Endothelial cell of umbilical vein (primary cell): ENCODE measurements at regions not wholly inside any gene's neighbourhood (a gene's known extent, or its start where the extent isn't known, plus 50 kb on each side); places are given as distances from the start of the nearest gene placed in this dataset.

Source experiments
- BruUV-seq: library from RNA; stranded (reverse); fragments of 400-500 nt; replicated peaks from 2 replicates; lab custom pipeline; 2021; lab: Mats Ljungman, UMichigan
- CTCF ChIA-PET: fragments of 300-600, 350-600 bp; sonication (Branson Sonifier 250); formaldehyde crosslinking; loops from one replicate; lab custom pipeline; 2021; ENCODE audit warnings: antibody characterized with exemption, inconsistent platforms; lab: Charles Lee
- POLR2A ChIA-PET: fragments of 300-600, 350-600 bp; sonication (Branson Sonifier 250); formaldehyde crosslinking; loops from one replicate; lab custom pipeline; 2021; ENCODE audit warnings: antibody characterized with exemption, inconsistent platforms; lab: Charles Lee
- DNase-seq: peaks from one replicate; pipeline ENCODE4 v3.0.0-alpha.2; 2011; ENCODE audit warnings: low read depth, low spot score
- FAIRE-seq: peaks from 2 replicates; lab custom pipeline; 2011; peaks lifted over from hg19 to GRCh38; lab: Jason Lieb, UNC
- H2AFZ ChIP-seq: 2 replicates; pipeline ENCODE4 v1.6.0; 2012; ENCODE audit warnings: low read depth, low read length, control low read depth, inconsistent platforms
- H3K27ac ChIP-seq: 2 replicates; pipeline ENCODE4 v1.5.1; 2011; ENCODE audit warnings: low read depth, mild to moderate bottlenecking, control low read depth, low read length, moderate library complexity; ENCODE audit not compliant: insufficient read depth
- H3K27me3 ChIP-seq, 2 experiments: 2 replicates each; pipeline versions ENCODE4 v1.6.0 to v1.6.1; 2011; ENCODE audit warnings: low read length in 2 of 2, mixed read lengths in 1 of 2; ENCODE audit not compliant: control insufficient read depth in 2 of 2, insufficient read depth in 2 of 2
- H3K36me3 ChIP-seq, 2 experiments: 2 replicates in 1 of 2; 3 replicates in 1 of 2; pipeline ENCODE4 v1.5.1; 2011; ENCODE audit warnings: low read length in 2 of 2, mild to moderate bottlenecking in 1 of 2, moderate library complexity in 1 of 2; ENCODE audit not compliant: control insufficient read depth in 2 of 2, insufficient read depth in 2 of 2; ENCODE audit errors: extremely low read depth in 1 of 2
- H3K4me1 ChIP-seq: 3 replicates; pipeline ENCODE4 v1.5.1; 2011; ENCODE audit warnings: mild to moderate bottlenecking, low read length; ENCODE audit not compliant: control insufficient read depth, insufficient read depth; ENCODE audit errors: extremely low read depth
- H3K4me2 ChIP-seq: 2 replicates; pipeline ENCODE4 v1.6.1; 2011; ENCODE audit warnings: low read length, control low read depth, mixed read lengths; ENCODE audit not compliant: insufficient read depth
- H3K4me3 ChIP-seq, 3 experiments: fragments of 200-600 bp in 1 of 3; sonication (generic), shearing (Covaris generic) in 1 of 3; replicated peaks in 1 of 3; 2 replicates each; pipeline ENCODE4 v1.5.1; 2011 to 2016; ENCODE audit warnings: control low read depth in 3 of 3, low read length in 3 of 3, mild to moderate bottlenecking in 2 of 3, inconsistent platforms in 1 of 3, low read depth in 1 of 3, moderate library complexity in 1 of 3; ENCODE audit not compliant: insufficient read depth in 1 of 3
- H3K79me2 ChIP-seq: 2 replicates; pipeline ENCODE4 v1.6.0; 2012; ENCODE audit warnings: low read length, inconsistent platforms; ENCODE audit not compliant: control insufficient read depth, insufficient read depth
- H3K9ac ChIP-seq: replicated peaks from 2 replicates; pipeline ENCODE3; 2011; ENCODE audit warnings: low read length, control low read depth; ENCODE audit not compliant: insufficient read depth; ENCODE audit errors: extremely low read depth
- H3K9me1 ChIP-seq: replicated peaks from 3 replicates; pipeline ENCODE4 v1.6.0; 2011; ENCODE audit warnings: mild to moderate bottlenecking, low read length; ENCODE audit not compliant: control insufficient read depth, insufficient read depth; ENCODE audit errors: extremely low read depth
- H3K9me3 ChIP-seq: replicated peaks from 2 replicates; pipeline ENCODE4 v1.5.1; 2012; ENCODE audit warnings: low read length, inconsistent platforms; ENCODE audit not compliant: control insufficient read depth, insufficient read depth
- H4K20me1 ChIP-seq: replicated peaks from 2 replicates; pipeline ENCODE3; 2011; ENCODE audit warnings: mild to moderate bottlenecking, low read length; ENCODE audit not compliant: control insufficient read depth, insufficient read depth; ENCODE audit errors: extremely low read depth
- EZH2 ChIP-seq: IDR thresholded peaks from 2 replicates; pipeline ENCODE4 v1.6.1; 2012; ENCODE audit warnings: borderline replicate concordance, low read depth, mild to moderate bottlenecking, moderate library complexity, low read length, inconsistent platforms; ENCODE audit not compliant: severe bottlenecking
- FOS ChIP-seq: IDR thresholded peaks from 2 replicates; pipeline ENCODE4 v1.6.1; 2011; ENCODE audit warnings: mild to moderate bottlenecking, low read length, moderate library complexity, borderline replicate concordance; ENCODE audit not compliant: insufficient read depth
- GATA2 ChIP-seq: IDR thresholded peaks from 2 replicates; pipeline ENCODE4 v1.7.0; 2011; ENCODE audit warnings: low read depth, mild to moderate bottlenecking, moderate library complexity, mixed read lengths, low read length; ENCODE audit not compliant: insufficient read length, insufficient read depth
- JUN ChIP-seq: IDR thresholded peaks from 2 replicates; pipeline ENCODE4 v1.6.1; 2011; ENCODE audit warnings: borderline replicate concordance, low read depth; ENCODE audit not compliant: insufficient read length, insufficient read depth
- MAX ChIP-seq: IDR thresholded peaks from 2 replicates; pipeline ENCODE4 v1.6.1; 2011; ENCODE audit not compliant: insufficient read depth, insufficient read length
- MYC ChIP-seq: IDR thresholded peaks from one replicate; pipeline ENCODE4 v1.6.1; 2011; ENCODE audit warnings: mild to moderate bottlenecking, low read depth, low read length
- POLR2A ChIP-seq: IDR thresholded peaks from 2 replicates; pipeline ENCODE4 v1.6.1; 2012; ENCODE audit warnings: low read depth, mild to moderate bottlenecking, control low read depth, low read length
- POLR2AphosphoS5 ChIP-seq: IDR thresholded peaks from 2 replicates; pipeline ENCODE4 v1.6.1; 2012; ENCODE audit warnings: low read depth, mild to moderate bottlenecking, control low read depth, low read length, moderate library complexity; ENCODE audit not compliant: insufficient read depth
- dilution Hi-C: fragments of 300-500 bp; cut with MboI; formaldehyde crosslinking; loops from one replicate; pipeline ENCODE4 v1.15.0; 2019; ENCODE audit warnings: low sequenced_read_pairs; ENCODE audit not compliant: extremely low pct_ligation_motif_present
- intact Hi-C: fragments of 100-400 bp; cut with micrococcal nuclease; formaldehyde crosslinking; loops from one replicate; pipeline ENCODE4 v1.10.0; 2022
- TF ChIP-seq, protein P1 (sequence below), 2 donors: IDR thresholded peaks; 1 replicate in 1 of 2; 2 replicates in 1 of 2; pipeline ENCODE4 v1.5.1; 2011; ENCODE audit warnings: low read length in 2 of 2, mild to moderate bottlenecking in 2 of 2, moderate library complexity in 2 of 2, control low read depth in 1 of 2, inconsistent platforms in 1 of 2, low read depth in 1 of 2; ENCODE audit not compliant: insufficient read depth in 1 of 2; ENCODE audit errors: extremely low read depth in 1 of 2

GRCh38 chr15:46365572-46365971, 730.7 kb downstream of the SQOR start:
- CTCF ChIA-PET: interaction anchor here (1.1 kb wide), 1 partner anchor 17 kb away, joined by 3 read pairs; no protein-coding TSS in a partner anchor

More at GRCh38 chr15:46365572-46365971, 730.7 kb downstream of the SQOR start:
- Histone ChIP-seq H3K9me3 (no peaks in the 10 kb centered on the region), H3K4me1 (no peaks in the 10 kb centered on the region), H3K36me3 (no peaks in the 10 kb centered on the region), H3K27me3 (no peaks in the 10 kb centered on the region), H3K4me3 (no peak overlapping the region), H4K20me1 (no peaks in the 10 kb centered on the region), H3K9ac (no peak overlapping the region), H3K27ac (no peak overlapping the region), H3K9me1 (no peaks in the 10 kb centered on the region), H3K4me2 (no peak overlapping the region), H3K79me2 (no peaks in the 10 kb centered on the region), H2AFZ (no peak overlapping the region)
- no peak for DNase-seq
- FAIRE-seq: no peak
- intact Hi-C loops (no loop called here), dilution Hi-C loops (no loop called here)
- BruUV-seq: no TSS peak
- no peak for TF ChIP-seq GATA2
- TF ChIP-seq FOS: no peak
- TF ChIP-seq MAX: no peak
- TF ChIP-seq POLR2A: no peak
- TF ChIP-seq, protein P1, sequence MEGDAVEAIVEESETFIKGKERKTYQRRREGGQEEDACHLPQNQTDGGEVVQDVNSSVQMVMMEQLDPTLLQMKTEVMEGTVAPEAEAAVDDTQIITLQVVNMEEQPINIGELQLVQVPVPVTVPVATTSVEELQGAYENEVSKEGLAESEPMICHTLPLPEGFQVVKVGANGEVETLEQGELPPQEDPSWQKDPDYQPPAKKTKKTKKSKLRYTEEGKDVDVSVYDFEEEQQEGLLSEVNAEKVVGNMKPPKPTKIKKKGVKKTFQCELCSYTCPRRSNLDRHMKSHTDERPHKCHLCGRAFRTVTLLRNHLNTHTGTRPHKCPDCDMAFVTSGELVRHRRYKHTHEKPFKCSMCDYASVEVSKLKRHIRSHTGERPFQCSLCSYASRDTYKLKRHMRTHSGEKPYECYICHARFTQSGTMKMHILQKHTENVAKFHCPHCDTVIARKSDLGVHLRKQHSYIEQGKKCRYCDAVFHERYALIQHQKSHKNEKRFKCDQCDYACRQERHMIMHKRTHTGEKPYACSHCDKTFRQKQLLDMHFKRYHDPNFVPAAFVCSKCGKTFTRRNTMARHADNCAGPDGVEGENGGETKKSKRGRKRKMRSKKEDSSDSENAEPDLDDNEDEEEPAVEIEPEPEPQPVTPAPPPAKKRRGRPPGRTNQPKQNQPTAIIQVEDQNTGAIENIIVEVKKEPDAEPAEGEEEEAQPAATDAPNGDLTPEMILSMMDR (IDR thresholded peaks at IDR 0.05; ENCODE audit: extremely low read depth in 1 of 2, insufficient read depth in 1 of 2, low read depth in 1 of 2, low read length in 2 of 2): no peak
- TF ChIP-seq POLR2AphosphoS5: no peak
- no peak for TF ChIP-seq JUN
- TF ChIP-seq MYC: no peak
- no peak for TF ChIP-seq EZH2
- POLR2A ChIA-PET: no interaction called here
